Type B pancreatic cell (in vitro differentiated cells): ENCODE measurements at regions not wholly inside any gene's neighbourhood (a gene's known extent, or its start where the extent isn't known, plus 50 kb on each side); places are given as distances from the start of the nearest gene placed in this dataset.

Experiments used
- DNase-seq: peaks from one replicate; pipeline ENCODE4 v3.0.0; 2021; ENCODE audit warnings: mixed read lengths; ENCODE audit not compliant: unreplicated experiment; ENCODE audit errors: extremely low spot score
- H3K27ac Mint-ChIP-seq: 2 replicates; pipeline ENCODE4 v1.8.0; 2021; ENCODE audit warnings: mild to moderate bottlenecking, mixed read lengths
- H3K27me3 Mint-ChIP-seq: 2 replicates; pipeline ENCODE4 v1.8.0; 2021; ENCODE audit warnings: mixed read lengths
- H3K36me3 Mint-ChIP-seq: 2 replicates; pipeline ENCODE4 v1.8.0; 2021; ENCODE audit warnings: mixed read lengths
- H3K4me1 Mint-ChIP-seq: one replicate; pipeline ENCODE4 v1.8.0; 2021; ENCODE audit warnings: mixed read lengths; ENCODE audit not compliant: unreplicated experiment
- H3K4me3 Mint-ChIP-seq: 2 replicates; pipeline ENCODE4 v1.8.0; 2021; ENCODE audit warnings: mild to moderate bottlenecking, mixed read lengths
- H3K9me3 Mint-ChIP-seq: 2 replicates; pipeline ENCODE4 v1.8.0; 2021; ENCODE audit warnings: mixed read lengths
- CTCF ChIP-seq: fragments of 200-600 bp; sonication (generic); conservative IDR thresholded peaks from 2 replicates; pipeline ENCODE4 v1.5.0; 2021; ENCODE audit warnings: antibody characterized with exemption, mild to moderate bottlenecking

DNA sequence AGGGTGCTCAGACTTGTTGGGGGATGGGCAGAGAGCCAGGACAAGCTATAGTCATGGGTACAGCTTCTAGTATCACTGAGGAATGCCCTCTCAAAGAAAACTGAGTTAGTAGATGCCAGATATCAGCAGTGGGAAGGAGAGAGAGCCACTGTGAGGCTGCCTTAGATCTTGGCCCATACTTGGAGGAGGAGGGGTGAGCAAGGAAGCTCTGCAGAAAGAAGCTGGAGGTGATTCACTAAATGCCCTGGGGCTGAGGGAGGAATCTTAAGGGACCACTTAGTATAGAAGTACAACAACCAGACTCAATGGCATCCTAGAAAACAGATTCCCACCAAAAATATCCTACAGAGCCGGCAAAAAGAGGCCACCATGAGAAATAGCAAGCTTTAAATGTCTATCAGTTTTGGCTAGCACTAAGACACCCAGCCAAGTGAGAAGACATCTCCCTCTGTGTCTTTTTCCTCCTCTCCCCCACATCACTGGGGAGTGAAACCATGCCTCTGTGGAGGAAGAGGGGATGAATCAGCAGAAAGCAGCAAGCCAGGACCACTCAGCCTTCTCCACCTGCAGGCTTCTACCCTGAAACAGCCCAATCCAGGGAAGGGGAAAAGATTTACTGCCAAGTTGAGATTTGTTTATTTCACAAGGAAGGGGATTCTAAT is 282.5 kb upstream of the STT3B start:
- H3K27me3 Mint-ChIP-seq, result no peaks in the 10 kb centered on the region
- H3K4me3 Mint-ChIP-seq, result no peak overlapping the region
- H3K9me3 Mint-ChIP-seq, result peaks cover 15% of the 10 kb centered on the region
- H3K27ac Mint-ChIP-seq, result no peak overlapping the region
- DNase-seq, result no peak
- peaks cover 36% of the 10 kb centered on the region for H3K4me1 Mint-ChIP-seq
- peaks cover 3% of the 10 kb centered on the region for H3K36me3 Mint-ChIP-seq
- no peak for TF ChIP-seq CTCF

GRCh38 chr3:31251083-31251482 is 281.6 kb upstream of the STT3B start:
- no peak for TF ChIP-seq CTCF
- Mint-ChIP-seq H3K4me3 (no peak overlapping the region), H3K9me3 (peaks cover 15% of the 10 kb centered on the region), H3K27me3 (no peaks in the 10 kb centered on the region), H3K4me1 (peaks cover 33% of the 10 kb centered on the region), H3K36me3 (peaks cover 3% of the 10 kb centered on the region), H3K27ac (no peak overlapping the region)
- DNase-seq, result no peak

DNA sequence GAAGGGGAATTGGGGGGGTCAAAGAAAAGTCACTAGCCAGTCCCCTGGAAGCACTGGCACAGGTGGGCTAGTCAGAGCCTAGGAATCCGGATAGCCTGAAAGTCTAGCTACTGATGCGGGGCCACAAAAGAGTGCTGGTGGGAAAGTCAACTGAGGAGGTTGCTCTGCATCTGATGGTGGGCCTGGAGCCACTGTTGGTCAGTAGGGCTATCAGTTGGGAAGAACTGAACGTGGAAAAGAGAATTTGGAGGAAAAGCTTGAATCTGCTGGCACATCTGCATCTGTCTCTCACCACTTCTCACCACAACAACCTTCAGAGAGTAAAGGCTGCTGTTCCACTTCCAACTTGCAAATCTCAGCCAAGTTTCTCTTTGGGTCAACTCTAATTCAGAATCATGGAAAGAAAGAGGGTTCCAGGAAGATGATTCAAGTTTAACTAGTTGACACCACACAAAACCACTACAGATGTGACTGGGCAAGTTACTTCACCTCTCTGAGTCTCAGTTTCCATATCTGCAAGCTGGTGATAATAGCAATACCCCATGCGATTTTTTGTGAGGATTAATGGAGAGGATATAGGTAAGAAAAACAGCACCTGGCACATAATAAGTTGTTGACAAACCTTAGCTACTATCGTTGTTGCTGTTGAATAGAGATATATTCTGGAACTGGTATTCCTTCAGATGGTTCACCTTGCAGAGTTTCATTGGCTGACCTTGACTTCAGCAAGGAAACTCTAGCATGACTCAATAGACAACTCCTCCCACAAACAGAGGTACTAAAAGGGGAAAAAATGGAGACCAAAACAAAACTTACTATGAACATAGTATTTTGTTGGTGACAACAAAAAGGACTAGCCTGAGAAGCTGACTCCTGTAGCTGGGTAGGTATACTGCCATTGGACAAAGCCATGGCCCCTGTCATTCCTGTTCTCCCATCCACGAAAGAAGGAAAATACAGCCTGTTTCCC is 280.2 kb upstream of the STT3B start:
- H3K9me3 Mint-ChIP-seq, result peaks cover 15% of the 10 kb centered on the region
- H3K36me3 Mint-ChIP-seq, result peaks cover 3% of the 10 kb centered on the region
- no peak overlapping the region for H3K4me3 Mint-ChIP-seq
- TF ChIP-seq CTCF, result no peak
- no peaks in the 10 kb centered on the region for H3K27me3 Mint-ChIP-seq
- H3K27ac Mint-ChIP-seq, result no peak overlapping the region
- H3K4me1 Mint-ChIP-seq, result peaks cover 22% of the 10 kb centered on the region
- no peak for DNase-seq

DNA sequence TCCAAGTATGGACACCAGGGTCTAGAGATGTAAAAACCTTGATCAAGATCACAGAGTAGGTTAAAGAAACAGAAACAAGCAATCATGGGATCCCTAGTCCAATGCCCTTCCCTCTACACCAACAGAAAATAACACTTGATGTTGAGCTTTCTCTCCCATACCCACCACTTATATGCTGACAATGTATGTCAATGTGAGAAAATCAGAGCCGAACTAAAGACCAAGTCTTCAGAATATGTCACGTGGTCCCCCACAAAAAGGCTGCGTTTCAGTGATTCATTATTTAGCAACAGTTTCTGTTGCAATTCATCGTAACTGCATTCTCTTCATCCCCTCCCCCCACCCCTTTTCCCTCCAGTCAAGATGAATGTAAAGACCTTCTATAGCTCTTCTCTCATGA is 278.9 kb upstream of the STT3B start:
- H3K36me3 Mint-ChIP-seq, result peaks cover 3% of the 10 kb centered on the region
- no peak for TF ChIP-seq CTCF

GRCh38 chr3:31254483-31254882 is 278.2 kb upstream of the STT3B start:
- Mint-ChIP-seq H3K27me3 (no peaks in the 10 kb centered on the region), H3K9me3 (peaks cover 17% of the 10 kb centered on the region), H3K36me3 (peaks cover 3% of the 10 kb centered on the region), H3K4me3 (no peak overlapping the region), H3K27ac (no peak overlapping the region), H3K4me1 (peaks cover 18% of the 10 kb centered on the region)
- TF ChIP-seq CTCF, result no peak
- no peak for DNase-seq

More for the DNA sequence above, 278.9 kb upstream of the STT3B start:
- no peak overlapping the region for H3K27ac Mint-ChIP-seq
- no peak overlapping the region for H3K4me3 Mint-ChIP-seq
- peaks cover 18% of the 10 kb centered on the region for H3K4me1 Mint-ChIP-seq
- H3K9me3 Mint-ChIP-seq, result peaks cover 15% of the 10 kb centered on the region
- no peaks in the 10 kb centered on the region for H3K27me3 Mint-ChIP-seq
- no peak for DNase-seq
